ENCODE measurements at regions not wholly inside any gene's neighbourhood (a gene's known extent, or its start where the extent isn't known, plus 50 kb on each side); places are given as distances from the start of the nearest gene placed in this dataset.

DNA sequence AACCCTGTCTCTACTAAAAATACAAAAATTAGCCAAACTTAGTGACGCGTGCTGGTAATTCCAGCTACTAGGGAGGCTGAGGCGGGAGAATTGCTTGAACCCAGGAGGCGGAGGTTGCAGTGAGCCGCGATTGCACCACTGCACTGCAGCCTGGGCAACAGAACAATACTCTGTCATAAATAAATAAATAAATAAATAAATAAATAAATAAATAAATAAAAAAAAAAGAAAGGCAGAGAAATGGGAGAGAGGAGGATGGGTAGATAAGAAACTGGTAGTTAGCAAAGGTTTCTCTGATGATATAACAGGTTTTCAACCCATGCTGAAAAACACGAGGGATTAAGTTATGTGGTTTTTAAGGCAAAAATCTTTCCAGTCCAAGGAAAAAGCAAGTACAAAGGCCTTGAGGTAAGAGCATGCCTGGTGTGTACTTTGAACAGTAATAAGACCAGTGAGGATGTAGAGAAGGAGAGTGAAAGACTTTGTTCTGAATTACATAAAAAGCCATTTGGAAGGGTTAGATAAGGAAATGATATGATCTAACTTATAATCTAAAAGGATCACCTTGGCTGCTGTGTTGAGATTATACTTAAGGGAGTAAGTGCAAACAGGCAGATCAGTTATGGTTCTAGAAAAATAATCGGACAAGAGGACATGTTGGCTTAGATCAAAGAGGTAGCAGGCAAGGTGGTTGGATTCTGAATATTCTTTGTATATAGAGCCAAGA is 159.3 kb downstream of the PTH2R start:
- TF ChIP-seq ZFX (IDR thresholded peaks at IDR 0.05), result no peak
- TF ChIP-seq, protein P1, sequence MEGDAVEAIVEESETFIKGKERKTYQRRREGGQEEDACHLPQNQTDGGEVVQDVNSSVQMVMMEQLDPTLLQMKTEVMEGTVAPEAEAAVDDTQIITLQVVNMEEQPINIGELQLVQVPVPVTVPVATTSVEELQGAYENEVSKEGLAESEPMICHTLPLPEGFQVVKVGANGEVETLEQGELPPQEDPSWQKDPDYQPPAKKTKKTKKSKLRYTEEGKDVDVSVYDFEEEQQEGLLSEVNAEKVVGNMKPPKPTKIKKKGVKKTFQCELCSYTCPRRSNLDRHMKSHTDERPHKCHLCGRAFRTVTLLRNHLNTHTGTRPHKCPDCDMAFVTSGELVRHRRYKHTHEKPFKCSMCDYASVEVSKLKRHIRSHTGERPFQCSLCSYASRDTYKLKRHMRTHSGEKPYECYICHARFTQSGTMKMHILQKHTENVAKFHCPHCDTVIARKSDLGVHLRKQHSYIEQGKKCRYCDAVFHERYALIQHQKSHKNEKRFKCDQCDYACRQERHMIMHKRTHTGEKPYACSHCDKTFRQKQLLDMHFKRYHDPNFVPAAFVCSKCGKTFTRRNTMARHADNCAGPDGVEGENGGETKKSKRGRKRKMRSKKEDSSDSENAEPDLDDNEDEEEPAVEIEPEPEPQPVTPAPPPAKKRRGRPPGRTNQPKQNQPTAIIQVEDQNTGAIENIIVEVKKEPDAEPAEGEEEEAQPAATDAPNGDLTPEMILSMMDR (conservative IDR thresholded peaks at IDR 0.05), result no peak
- no peak overlapping the region for H3K27ac ChIP-seq

DNA sequence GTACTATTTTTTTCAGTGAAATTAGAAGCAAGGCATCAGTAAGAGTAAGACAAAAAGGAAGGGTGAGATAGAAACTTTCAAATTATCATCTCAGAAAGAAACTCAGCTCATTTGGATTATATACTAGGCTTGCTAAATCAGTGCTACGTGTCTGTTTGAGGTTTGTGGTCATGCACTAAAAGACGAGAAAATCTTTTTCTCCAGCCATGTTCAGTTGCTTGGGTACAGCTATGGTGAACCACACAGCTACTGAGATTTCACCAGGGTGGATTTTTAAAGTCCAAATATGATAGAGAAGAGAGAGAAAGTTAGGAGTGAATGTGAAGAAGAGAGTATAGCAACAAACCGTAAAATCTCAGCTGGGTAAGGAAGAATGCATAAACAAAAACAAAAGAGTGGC is 161.6 kb downstream of the PTH2R start:
- H3K27ac ChIP-seq, result no peak overlapping the region
- TF ChIP-seq, protein P1 (conservative IDR thresholded peaks at IDR 0.05), result no peak
- no peak for TF ChIP-seq ZFX (IDR thresholded peaks at IDR 0.05)

DNA sequence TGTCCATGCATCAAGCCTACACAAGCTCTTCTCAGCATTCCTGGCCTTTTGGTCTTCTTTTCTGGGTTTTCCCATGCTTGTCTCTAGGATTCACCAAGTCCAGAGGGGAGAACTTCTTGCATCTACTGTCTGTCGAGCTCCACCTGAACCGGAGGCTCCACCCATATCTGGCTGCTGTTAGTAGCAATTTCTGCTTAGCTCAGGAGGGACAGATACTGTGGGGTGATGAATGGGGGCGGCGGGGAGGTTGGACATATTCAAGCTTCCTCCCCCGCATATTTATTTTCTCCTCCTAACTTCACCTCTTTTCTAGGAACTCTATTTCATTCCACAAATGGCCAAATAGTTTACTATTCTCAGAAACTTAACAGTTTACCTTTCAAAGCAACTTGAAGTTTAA is 163.5 kb downstream of the PTH2R start:
- H3K27ac ChIP-seq, result no peak overlapping the region
- TF ChIP-seq, protein P1 (conservative IDR thresholded peaks at IDR 0.05), result no peak
- no peak for TF ChIP-seq ZFX (IDR thresholded peaks at IDR 0.05)

DNA sequence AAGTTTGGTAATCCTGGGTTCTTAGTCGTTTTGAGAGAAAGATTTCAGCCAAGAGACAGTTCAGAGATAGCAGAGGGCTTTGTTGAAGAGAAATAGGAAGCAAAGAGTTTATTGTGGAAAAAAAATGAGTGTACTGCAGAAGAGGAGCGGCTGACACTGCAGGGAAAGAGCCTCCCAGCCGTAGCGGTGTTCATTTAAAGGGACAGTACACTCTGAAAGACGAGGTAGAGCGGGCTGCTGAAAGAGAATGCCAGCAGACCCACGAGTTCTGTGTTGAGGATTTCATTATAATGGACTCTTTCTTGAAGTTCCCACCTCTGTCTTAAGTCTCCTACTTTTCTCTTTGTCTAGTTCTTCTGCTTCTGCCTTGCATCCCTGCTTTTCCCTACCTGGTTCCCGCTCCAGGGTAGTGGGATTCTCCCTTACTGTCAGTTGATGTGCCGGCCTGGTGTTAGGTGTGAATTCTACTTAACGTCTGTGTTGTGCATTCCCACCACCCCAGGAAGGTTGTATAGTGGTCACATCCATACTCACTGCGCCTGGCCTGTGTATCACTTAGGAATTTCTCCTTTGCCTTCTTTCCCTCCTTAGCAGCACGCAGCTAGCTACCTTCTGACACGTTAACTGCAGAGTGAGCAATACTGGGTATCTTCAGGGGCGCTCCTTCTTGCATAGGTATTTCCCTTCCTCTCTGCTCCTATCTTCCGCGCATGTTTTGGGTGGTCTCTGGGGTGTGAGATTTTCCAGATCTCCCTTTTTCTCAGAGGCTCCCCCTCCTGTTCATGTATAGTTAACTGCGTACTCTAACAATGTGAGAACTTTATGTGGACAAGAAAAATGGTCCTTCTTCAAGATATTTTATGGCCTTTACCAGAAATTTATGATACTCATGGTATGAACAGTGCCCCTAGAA is 164.5 kb downstream of the PTH2R start:
- TF ChIP-seq, protein P1 (conservative IDR thresholded peaks at IDR 0.05), result peak; percentile 32
- no peak for TF ChIP-seq ZFX (IDR thresholded peaks at IDR 0.05)
- H3K27ac ChIP-seq, result no peak overlapping the region

DNA sequence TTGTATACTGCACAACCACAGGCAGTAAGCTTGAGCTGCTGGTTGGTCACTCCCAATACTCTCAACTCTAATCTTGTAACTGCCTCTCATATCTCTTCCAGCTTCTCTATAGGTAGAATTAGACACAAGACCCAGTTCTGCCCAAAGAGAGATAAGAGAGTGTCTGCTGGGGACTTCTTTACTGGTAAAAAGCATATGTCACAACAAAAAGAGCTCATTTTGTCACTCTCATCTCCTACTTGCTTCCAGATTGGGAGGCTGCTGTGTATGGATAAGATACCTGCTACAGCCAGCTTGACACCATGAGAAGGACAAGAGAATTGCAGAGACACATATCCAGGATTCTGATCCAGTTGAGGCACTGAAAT is 165.2 kb downstream of the PTH2R start:
- H3K27ac ChIP-seq, result no peak overlapping the region
- no peak for TF ChIP-seq ZFX (IDR thresholded peaks at IDR 0.05)
- TF ChIP-seq, protein P1 (conservative IDR thresholded peaks at IDR 0.05), result peak; percentile 13; the same call in 1 of the 2 replicates

DNA sequence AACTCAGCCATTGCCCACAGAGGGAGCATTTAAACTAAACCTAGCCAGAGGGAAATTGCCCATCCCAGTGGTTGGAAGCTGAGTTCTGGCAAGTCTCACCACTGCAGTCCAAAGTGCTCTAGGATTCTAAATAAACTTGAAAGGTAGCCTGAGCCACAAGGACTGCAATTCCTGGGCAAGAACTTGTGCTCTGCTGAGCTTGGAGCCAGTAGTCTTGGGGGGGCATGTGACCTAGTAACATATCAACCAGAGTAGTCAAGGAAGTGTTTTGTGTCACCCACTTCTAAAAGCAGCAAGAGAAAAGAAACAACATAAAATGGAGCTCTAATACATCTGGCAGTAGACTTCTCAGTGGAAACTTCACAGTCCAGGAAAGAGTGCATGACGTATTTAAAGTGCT is 167.0 kb downstream of the PTH2R start:
- H3K27ac ChIP-seq, result no peak overlapping the region
- TF ChIP-seq, protein P1 (conservative IDR thresholded peaks at IDR 0.05), result no peak
- TF ChIP-seq ZFX (IDR thresholded peaks at IDR 0.05), result no peak

DNA sequence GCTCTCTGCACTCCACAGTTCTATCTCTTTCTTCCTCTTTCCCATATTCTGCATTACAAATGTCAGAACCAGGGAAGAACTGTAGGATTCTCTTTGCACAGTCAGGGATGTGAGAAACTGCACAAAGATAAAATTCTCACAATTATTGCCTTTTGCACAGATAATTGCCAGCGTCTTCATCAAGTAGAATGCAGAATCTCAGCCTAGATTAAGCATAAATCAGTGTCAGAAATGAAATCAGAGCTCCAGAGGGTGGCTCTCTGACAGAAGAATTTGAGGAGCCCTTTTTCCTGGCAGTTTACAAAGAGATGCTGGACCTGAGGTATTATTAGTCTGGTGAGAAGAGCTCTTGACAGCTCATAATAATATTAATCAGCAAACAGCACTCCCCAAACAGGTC is 173.1 kb downstream of the PTH2R start:
- TF ChIP-seq, protein P1 (conservative IDR thresholded peaks at IDR 0.05), result no peak
- no peak for TF ChIP-seq ZFX (IDR thresholded peaks at IDR 0.05)
- no peak overlapping the region for H3K27ac ChIP-seq
